GM10266 (cell line): ENCODE measurements at regions not wholly inside any gene's neighbourhood (a gene's known extent, or its start where the extent isn't known, plus 50 kb on each side); places are given as distances from the start of the nearest gene placed in this dataset.

ENCODE experiments used
- DNase-seq: peaks from one replicate; pipeline ENCODE4 v3.0.0; 2012; ENCODE audit errors: extremely low spot score
- TF ChIP-seq, protein P1 (sequence below): IDR thresholded peaks from 2 replicates; pipeline ENCODE4 v1.5.1; 2012; ENCODE audit warnings: mild to moderate bottlenecking, low read depth; ENCODE audit not compliant: control insufficient read depth, insufficient read depth; ENCODE audit errors: missing control alignments

- DNase-seq, result no peak
- TF ChIP-seq, protein P1, sequence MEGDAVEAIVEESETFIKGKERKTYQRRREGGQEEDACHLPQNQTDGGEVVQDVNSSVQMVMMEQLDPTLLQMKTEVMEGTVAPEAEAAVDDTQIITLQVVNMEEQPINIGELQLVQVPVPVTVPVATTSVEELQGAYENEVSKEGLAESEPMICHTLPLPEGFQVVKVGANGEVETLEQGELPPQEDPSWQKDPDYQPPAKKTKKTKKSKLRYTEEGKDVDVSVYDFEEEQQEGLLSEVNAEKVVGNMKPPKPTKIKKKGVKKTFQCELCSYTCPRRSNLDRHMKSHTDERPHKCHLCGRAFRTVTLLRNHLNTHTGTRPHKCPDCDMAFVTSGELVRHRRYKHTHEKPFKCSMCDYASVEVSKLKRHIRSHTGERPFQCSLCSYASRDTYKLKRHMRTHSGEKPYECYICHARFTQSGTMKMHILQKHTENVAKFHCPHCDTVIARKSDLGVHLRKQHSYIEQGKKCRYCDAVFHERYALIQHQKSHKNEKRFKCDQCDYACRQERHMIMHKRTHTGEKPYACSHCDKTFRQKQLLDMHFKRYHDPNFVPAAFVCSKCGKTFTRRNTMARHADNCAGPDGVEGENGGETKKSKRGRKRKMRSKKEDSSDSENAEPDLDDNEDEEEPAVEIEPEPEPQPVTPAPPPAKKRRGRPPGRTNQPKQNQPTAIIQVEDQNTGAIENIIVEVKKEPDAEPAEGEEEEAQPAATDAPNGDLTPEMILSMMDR, result no peak
Observed at GRCh38 chr13:42474954-42475353, 99.0 kb upstream of the TNFSF11 start.

DNA sequence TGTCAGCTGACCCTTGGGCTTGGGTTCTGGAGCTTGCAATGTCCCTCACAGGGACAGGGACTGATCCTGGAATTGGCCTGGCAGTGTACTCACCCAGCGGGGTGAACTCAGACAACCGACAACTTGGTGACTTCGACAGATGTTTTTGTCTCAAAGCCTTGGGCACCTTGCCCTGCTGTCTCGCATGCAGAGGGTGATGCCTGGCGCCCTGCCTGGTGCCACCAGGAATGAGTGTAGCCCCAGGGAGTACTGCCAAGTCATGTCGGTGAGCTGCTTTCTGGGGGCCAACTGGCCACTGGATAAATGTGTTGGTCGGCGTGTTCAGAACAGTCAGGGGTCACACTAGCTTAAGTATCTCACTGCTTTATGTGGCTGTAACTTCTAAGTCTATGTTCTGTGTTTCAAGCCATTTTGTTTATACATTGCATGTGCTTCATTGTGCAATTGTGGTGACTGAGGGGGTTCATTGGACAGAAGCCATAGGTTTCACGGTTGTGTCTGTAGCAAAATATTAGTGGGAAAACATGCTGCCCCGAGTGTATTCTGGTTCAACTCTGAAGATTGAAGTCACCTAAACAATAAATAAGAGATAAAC is 96.3 kb upstream of the TNFSF11 start:
- no peak for DNase-seq
- TF ChIP-seq, protein P1, result no peak

- DNase-seq, result peak; percentile 60
- TF ChIP-seq, protein P1, result peak; percentile 42
Observed at GRCh38 chr13:42478531-42479156, 95.3 kb upstream of the TNFSF11 start.

DNA sequence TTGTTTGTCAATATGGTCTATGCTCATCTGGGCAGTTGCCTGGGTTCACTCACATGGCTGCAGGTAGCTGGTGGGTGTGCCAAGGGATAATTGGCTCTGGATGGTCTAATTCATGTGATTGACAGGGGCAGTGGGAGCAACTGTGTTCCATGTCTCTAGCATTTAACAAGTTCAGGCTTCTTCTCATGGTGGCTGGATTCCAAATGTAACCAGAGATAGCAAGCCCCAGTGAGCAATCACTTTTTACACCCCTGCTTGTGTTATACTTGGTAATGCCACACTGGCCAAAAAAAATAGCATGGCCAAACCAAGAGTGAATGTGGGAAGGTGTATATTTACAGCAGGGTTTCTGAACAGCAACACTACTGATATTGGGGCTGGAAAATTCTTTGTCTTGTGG is 89.6 kb upstream of the TNFSF11 start:
- TF ChIP-seq, protein P1, result no peak
- no peak for DNase-seq

GRCh38 chr13:42485272-42485671 is 88.7 kb upstream of the TNFSF11 start:
- DNase-seq, result no peak
- TF ChIP-seq, protein P1, result no peak

- DNase-seq, result no peak
- TF ChIP-seq, protein P1, result no peak
Observed at GRCh38 chr13:42486711-42487198, 87.2 kb upstream of the TNFSF11 start.

DNA sequence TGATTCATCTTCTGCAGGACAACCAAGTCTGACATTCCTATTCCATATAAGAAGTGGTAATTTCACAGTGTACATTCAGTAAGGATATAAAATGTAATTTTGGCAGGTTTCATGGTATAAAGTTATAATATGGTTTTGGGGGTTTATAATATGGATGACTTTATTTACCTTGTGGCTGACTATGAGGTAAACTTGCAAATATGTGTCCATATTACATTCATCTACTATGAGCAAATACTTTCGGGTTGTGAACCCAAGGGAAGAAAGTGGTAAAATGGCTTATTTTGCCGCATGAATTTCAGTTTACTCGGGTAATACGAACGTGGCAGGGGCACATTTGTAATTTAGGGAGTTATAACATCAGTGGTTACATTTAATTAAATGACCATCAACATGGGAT is 86.7 kb upstream of the TNFSF11 start:
- TF ChIP-seq, protein P1, result no peak
- DNase-seq, result no peak
